ENCODE measurements at regions not wholly inside any gene's neighbourhood (a gene's known extent, or its start where the extent isn't known, plus 50 kb on each side); places are given as distances from the start of the nearest gene placed in this dataset.

DNA sequence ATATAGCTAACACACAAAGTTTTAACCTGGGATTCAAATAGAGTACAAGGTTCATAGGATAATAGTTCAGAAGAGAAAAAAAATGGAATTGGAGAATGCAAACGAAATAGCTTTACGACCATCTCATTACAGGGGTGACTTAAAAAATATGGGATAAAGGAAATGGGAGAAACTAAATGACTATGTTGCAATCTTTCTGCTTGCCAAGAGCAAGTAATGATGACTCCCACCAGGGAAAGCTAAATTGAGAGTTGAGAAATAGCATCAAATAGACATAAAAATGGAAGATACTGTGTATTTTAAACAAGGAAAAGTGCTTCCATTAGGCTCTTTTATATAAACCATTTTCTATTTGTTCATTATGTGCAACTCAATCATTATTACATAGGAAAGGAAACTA, 155.7 kb upstream of the ATXN7L3B start:
- 78% methylated on average over 2 of the region's 2 CpGs for WGBS (ENCODE audit: low lambda C conversion rate, missing lambda C conversion rate)
- Histone ChIP-seq H3K9me3 (ENCODE audit: low read depth) (no peaks in the 10 kb centered on the region), H3K27me3 (no peaks in the 10 kb centered on the region), H3K9me2 (replicated peaks; ENCODE audit: insufficient read depth) (no peaks in the 10 kb centered on the region), H3K4me1 (ENCODE audit: insufficient read depth) (no peaks in the 10 kb centered on the region), H3K4me2 (no peak overlapping the region), H2AFZ (no peak overlapping the region), H3K79me2 (no peaks in the 10 kb centered on the region), H3K4me3 (no peak overlapping the region), H3K27ac (no peak overlapping the region), H4K20me1 (ENCODE audit: insufficient read depth, poor library complexity, severe bottlenecking) (no peaks in the 10 kb centered on the region), H3K36me3 (replicated peaks; ENCODE audit: insufficient read depth, low read depth) (no peaks in the 10 kb centered on the region)
- TF ChIP-seq, protein P1, sequence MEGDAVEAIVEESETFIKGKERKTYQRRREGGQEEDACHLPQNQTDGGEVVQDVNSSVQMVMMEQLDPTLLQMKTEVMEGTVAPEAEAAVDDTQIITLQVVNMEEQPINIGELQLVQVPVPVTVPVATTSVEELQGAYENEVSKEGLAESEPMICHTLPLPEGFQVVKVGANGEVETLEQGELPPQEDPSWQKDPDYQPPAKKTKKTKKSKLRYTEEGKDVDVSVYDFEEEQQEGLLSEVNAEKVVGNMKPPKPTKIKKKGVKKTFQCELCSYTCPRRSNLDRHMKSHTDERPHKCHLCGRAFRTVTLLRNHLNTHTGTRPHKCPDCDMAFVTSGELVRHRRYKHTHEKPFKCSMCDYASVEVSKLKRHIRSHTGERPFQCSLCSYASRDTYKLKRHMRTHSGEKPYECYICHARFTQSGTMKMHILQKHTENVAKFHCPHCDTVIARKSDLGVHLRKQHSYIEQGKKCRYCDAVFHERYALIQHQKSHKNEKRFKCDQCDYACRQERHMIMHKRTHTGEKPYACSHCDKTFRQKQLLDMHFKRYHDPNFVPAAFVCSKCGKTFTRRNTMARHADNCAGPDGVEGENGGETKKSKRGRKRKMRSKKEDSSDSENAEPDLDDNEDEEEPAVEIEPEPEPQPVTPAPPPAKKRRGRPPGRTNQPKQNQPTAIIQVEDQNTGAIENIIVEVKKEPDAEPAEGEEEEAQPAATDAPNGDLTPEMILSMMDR (IDR thresholded peaks at IDR 0.05; ENCODE audit: poor library complexity), result no peak
- TF ChIP-seq EZH2 (IDR thresholded peaks at IDR 0.05; ENCODE audit: borderline replicate concordance), result no peak
- TF ChIP-seq EZH2phosphoT487 (IDR thresholded peaks at IDR 0.05; ENCODE audit: low read depth, severe bottlenecking, unreplicated experiment), result no peak
- no peak for DNase-seq (ENCODE audit: low spot score)

- Histone ChIP-seq H3K4me2 (no peak overlapping the region), H3K27ac (no peak overlapping the region), H2AFZ (no peak overlapping the region), H3K27me3 (no peaks in the 10 kb centered on the region), H4K20me1 (ENCODE audit: insufficient read depth, poor library complexity, severe bottlenecking) (no peaks in the 10 kb centered on the region), H3K9me3 (ENCODE audit: low read depth) (no peaks in the 10 kb centered on the region), H3K9me2 (replicated peaks; ENCODE audit: insufficient read depth) (no peaks in the 10 kb centered on the region), H3K79me2 (no peaks in the 10 kb centered on the region), H3K4me3 (no peak overlapping the region), H3K36me3 (replicated peaks; ENCODE audit: insufficient read depth, low read depth) (no peaks in the 10 kb centered on the region), H3K4me1 (ENCODE audit: insufficient read depth) (no peaks in the 10 kb centered on the region)
- no peak for TF ChIP-seq EZH2phosphoT487 (IDR thresholded peaks at IDR 0.05; ENCODE audit: low read depth, severe bottlenecking, unreplicated experiment)
- no peak for TF ChIP-seq EZH2 (IDR thresholded peaks at IDR 0.05; ENCODE audit: borderline replicate concordance)
- TF ChIP-seq, protein P1 (IDR thresholded peaks at IDR 0.05; ENCODE audit: poor library complexity), result no peak
- no peak for DNase-seq (ENCODE audit: low spot score)
Measured at GRCh38 chr12:74382983-74383382, 154.7 kb upstream of the ATXN7L3B start.

GRCh38 chr12:74391283-74391682, 146.4 kb upstream of the ATXN7L3B start:
- WGBS (ENCODE audit: low lambda C conversion rate, missing lambda C conversion rate), result 89% methylated on average over 7 of the region's 7 CpGs

More at GRCh38 chr12:74391283-74391682, 146.4 kb upstream of the ATXN7L3B start:
- no peaks in the 10 kb centered on the region for H3K4me1 ChIP-seq (ENCODE audit: insufficient read depth)
- no peaks in the 10 kb centered on the region for H4K20me1 ChIP-seq (ENCODE audit: insufficient read depth, poor library complexity, severe bottlenecking)
- no peaks in the 10 kb centered on the region for H3K9me3 ChIP-seq (ENCODE audit: low read depth)
- no peak for DNase-seq (ENCODE audit: low spot score)
- no peaks in the 10 kb centered on the region for H3K79me2 ChIP-seq
- TF ChIP-seq EZH2 (IDR thresholded peaks at IDR 0.05; ENCODE audit: borderline replicate concordance) (no peak), EZH2phosphoT487 (IDR thresholded peaks at IDR 0.05; ENCODE audit: low read depth, severe bottlenecking, unreplicated experiment) (no peak)
- TF ChIP-seq, protein P1 (IDR thresholded peaks at IDR 0.05; ENCODE audit: poor library complexity), result no peak
- H3K4me3 ChIP-seq, result no peak overlapping the region
- H3K27ac ChIP-seq, result no peak overlapping the region
- no peak overlapping the region for H3K4me2 ChIP-seq
- no peaks in the 10 kb centered on the region for H3K36me3 ChIP-seq (replicated peaks; ENCODE audit: insufficient read depth, low read depth)
- H3K27me3 ChIP-seq, result no peaks in the 10 kb centered on the region
- no peak overlapping the region for H2AFZ ChIP-seq
- H3K9me2 ChIP-seq (replicated peaks; ENCODE audit: insufficient read depth), result no peaks in the 10 kb centered on the region

Measured in hepatocyte (in vitro differentiated cells).